HG03469 (cell line): ENCODE measurements at regions not wholly inside any gene's neighbourhood (a gene's known extent, or its start where the extent isn't known, plus 50 kb on each side); places are given as distances from the start of the nearest gene placed in this dataset.
A peak's percentile ranks its signal among the peaks of the same experiment; 100 is the strongest.

Source experiments
- ATAC-seq: cut with Tn5 transposase; IDR thresholded peaks from one replicate; pipeline ENCODE4 v1.9.1; 2021; ENCODE audit warnings: mild to moderate bottlenecking, moderate library complexity, moderate number of reproducible peaks; ENCODE audit not compliant: unreplicated experiment

DNA sequence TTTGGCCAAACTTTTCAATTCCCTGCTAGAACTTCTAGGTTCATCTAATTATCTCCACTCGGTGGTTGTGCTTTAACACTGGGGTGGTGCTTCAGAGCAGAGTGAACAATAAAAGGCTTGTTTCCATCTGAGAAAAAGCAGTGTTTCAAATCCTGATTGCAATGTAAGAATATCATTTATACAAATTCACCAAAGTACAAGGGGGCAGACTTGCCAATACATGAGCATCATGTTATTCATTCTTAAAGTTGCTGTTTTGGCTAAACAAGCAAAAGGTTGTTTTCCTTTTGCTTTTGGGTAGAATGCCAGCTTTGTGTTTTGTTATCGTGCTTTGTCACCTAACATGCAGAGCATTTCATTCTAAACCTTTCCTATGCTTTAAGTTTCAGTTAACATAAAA lies 78.5 kb upstream of the UBAC2 start:
- no peak for ATAC-seq

DNA sequence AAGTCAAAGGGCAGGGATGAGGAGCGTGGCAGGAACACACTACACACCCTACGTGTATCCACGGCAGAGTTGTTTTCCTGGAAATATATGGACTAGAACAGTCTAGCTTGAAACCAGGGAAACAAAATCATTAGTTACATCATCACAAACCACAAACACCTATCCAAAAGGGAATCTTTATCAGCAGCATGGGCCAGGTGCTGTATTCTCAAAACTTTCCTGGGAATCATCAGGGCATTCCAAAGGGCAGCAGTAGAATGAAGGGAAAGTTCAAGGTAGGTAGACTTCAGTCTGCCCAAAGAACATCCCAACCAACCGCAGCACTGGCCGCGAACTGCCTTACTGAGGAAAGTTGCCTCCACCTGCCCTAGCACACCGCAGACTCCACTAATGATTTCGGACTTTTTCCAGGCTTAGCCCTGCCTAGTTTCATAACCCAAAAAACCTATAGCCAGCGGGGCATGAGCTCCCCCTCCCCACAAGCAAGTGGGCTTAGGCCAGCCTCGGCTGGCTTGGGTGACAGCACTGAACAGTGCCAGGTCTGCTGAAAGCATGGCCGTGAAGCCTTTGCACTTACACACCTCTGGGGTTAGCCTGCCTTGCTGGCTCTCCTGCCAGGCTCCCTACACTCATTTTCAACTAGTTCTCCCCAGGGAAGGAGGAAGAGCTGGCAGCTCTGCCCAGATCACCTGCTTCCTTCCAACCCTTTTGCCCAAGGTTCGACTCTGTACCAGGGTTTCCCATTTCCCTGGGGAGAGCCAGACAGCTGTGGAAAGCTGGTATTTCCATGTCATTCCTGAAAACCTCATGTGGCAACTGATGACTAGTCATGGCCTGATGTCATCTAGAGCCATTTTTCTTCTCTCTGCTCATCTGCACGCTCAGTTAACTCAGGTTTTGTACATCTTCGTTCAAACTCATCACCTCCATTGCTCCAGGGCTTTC lies 77.3 kb upstream of the UBAC2 start:
- no peak for ATAC-seq

DNA sequence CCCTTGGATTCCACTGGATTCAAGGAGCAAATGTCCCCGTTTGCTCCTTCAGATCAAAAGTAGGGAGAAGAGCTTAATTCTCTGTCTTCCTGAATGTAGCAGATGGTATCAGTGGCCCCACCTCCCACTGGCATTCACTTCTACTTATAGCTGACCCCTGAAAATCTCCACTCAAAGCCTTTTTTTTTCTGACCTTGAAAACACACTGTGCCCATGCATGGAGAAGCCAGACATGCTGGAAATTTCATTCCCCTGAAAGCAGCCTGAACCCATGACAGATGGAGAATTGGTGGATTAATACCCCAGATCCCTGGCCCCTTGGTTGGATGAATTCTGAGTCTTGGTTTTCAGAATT lies 76.6 kb upstream of the UBAC2 start:
- no peak for ATAC-seq

DNA sequence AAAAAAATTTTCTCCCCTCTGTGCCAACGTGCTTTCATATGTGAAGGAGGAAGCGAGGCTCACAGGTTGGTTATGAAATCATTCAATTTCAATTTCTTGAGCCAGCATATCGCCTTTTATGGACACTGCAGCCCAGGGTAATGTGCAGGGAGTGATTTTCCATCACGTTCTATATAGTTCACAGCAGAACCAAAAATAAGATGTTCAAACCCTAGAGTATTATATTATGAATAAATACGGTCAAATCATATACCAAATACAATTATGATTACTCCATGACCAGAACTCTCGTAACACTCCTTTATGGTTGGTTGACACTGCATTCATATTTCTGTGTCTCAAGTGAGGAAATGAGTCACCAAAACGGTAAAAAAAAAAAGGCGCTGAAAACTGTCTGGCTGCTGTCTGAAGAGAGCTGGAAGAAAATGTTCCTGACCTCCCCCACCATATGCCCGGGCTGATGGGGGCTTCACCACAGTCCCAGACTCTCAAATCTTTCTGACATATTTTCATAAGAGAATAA lies 75.8 kb upstream of the UBAC2 start:
- ATAC-seq = peak; percentile 78

DNA sequence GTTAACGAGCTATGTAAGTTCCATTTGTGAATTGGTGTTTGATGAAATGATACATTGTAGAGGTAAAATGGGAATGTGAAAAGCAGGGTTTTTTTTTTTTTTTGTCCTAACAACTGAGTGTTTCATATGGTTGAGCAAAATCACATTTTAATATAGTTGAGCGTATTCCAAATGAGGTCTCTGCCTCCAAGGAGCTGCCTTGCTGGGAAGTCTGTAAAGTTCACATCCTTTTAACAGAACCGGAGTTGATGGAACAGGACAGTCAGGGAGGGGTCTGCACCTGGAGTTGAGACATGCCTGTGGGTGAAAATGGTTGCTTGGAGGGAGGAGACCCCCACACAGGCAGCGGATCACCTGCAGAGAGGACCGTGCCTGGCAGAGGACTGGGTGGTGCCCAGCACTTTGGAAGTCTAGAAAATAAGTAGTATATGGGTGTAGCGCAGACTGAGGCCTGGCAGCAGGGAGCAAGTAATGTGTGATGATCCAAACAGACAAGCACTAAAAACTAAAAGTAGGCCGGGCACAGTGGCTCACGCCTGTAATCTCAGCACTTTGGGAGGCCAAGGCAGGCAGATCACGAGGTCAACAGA lies 75.2 kb upstream of the UBAC2 start:
- ATAC-seq = no peak

DNA sequence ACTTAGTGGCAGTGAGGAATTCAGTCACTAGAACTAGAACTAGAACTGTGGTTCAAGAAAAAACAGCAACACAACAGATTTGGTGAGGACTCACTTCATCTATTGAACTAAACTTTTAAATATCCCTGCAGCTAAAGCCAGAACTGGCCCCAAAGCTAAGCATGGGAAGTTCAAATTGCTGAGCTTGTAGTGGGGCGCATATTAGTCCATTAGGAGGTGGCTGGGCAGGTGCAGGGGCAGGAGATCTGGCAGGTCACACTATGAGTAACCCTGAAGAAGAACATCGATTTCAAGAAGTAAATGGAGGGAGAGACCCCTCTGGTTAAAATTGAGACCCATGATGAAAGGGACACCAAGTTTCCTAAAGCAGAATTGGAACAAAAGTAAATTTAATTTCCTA lies 73.8 kb upstream of the UBAC2 start:
- ATAC-seq = no peak

DNA sequence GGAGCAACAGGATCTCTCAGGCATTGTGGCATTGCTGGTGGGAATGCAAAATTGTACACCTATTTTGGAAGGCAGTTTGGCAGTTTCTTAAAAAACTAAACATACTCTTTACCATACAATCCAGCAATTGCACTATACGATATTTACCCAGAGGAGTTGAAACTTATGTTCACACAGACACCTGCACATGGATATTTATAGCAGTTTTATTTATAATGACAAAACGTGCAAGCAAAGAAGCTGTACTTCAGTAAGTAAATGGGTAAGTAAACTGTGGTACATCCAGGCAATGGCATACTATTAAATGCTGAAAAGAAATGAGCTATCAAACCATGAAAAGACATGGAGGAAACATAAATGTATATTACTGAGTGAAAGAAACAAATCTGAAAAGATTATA lies 71.6 kb upstream of the UBAC2 start:
- no peak for ATAC-seq

DNA sequence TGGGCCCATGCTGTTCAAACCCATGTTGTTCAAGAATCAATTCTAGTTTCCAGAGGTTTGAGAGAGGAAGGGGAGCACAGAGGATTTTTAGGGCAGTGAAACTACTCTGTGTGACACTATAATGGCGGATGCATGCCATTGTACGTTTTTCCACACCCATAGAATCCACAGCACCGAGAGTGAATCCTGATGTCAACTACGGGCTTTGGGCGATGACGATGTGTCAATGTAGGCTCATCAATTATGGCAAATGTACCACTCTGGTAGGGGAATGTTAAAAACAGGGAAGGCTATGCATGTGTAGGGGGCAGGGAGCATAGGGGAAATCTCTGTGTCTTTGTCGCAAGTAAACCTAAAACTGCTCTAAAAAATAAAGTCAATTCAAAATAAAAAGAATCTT lies 70.7 kb upstream of the UBAC2 start:
- ATAC-seq = no peak

DNA sequence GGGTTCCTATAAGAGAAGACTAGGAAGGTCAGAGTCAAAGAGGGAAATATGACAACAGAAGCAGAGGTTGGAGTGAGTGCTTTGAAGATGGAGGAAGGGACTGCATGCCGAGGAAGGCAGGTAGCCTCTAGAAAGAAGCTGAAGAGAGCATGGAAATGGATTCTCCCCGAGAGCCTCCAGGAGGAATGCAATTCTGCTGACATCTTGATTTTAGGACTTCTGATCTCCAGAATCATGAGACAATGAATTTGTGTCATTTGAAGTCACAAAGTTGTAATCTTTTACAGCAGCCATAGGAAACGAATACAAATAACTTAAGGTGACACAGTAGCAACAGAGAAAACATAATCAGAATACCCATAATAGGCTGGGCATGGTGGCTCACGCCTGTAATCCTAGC lies 69.2 kb upstream of the UBAC2 start:
- no peak for ATAC-seq

DNA sequence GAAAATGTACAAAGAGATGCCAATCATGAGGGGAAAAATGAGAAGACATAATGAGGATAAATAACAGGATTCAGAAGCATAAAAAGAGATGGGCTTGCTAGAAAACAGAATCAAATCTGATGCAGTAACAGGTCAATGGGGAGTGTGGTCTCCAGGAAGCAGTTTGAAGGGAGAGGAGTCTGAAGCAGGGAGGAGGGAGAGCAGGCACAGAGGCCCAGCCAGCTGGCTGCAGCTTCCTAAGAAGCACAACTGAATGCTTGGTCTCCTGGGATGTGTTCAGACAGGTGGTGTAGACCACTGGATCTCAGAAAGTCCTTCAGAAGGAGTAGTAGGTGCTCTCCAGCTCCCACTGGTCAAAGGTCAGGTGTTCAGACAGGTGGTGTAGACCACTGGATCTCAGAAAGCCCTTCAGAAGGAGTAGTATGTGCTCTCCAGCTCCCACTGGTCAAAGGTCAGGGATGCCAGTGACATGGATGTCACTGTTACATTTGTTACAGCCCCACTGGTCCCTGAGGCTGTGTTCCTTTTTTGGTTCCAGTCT lies 68.3 kb upstream of the UBAC2 start:
- ATAC-seq = no peak

DNA sequence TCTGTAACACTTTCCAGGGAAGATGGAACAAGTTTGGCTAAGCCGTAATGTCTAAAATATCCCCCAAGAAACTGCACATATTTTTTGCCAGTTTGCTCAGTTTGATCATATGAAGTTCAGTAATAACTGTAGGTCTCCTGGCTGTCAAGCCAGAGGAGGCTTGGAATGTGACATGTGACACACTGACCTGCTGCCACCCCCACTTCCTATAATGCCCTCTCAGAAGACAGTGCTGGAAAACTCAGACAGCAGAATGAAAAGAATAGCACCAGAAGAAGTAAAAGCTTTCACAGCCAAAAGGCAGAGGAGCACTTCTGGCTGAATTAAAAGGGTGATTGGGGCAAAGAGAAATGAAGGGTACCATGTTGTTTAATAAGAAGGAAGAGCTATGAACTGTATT lies 67.4 kb upstream of the UBAC2 start:
- no peak for ATAC-seq

DNA sequence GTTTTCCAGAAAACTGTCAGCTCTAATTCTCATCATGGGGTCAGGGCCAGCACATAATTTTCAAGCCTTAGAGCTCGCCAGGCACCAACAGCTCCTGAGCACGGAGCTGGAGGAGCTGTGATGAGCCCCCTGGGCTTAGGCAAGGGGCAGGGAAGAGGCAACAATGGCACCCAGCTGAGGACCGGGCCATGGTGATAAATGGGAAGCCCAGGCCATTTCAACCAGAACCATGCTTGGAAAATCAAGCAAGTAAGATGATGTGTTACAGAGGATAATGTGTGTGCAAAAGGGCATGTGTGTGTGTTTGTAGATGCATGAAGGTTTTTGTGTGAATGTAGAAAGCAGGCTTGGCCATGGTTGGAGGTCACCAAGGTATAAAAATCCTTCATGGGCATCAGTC lies 66.8 kb upstream of the UBAC2 start:
- ATAC-seq = no peak

DNA sequence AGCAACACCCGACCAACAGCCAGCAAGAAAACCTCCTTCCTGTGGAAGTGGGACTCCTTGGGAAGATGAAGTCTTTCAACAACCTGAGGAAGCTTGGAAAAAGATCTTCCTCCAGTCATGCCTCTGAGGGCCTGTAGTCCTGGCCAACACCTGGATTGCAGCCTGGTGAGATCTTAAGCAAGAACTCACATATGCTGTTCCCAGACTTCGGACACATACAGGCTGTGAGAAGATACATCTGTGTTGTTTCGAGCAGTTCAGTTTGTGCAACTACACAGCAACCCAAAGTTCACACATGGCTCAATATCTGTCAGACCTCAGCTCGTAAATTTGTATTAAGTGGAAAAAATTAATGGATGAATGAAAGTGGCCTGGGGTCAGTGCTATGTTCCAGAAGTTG lies 65.1 kb upstream of the UBAC2 start:
- ATAC-seq = no peak

DNA sequence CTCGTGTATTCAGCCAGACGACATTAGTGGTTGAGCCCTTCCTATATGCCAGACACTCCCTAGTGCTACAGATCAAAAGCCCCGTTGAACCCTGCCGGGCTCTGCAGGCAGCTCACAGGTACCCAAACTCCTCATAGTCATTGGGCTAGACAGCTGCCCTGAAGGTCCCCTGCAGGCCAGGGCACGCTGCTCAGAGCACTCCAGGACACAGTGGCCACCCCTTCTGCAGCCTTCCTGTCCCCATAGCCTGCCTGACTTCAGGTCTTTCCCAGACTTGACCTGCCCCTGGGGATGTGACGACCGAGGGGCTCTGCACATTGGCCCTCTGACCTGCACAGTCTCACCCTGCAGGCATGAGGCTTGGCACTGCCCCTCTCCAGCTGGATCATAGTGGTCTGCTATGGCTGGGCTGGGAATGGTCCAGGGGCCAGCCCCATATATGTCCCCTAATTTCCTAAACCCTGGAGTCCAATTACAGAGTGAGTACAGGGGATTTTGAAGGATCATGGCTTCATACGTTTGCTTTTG lies 64.2 kb upstream of the UBAC2 start:
- no peak for ATAC-seq

DNA sequence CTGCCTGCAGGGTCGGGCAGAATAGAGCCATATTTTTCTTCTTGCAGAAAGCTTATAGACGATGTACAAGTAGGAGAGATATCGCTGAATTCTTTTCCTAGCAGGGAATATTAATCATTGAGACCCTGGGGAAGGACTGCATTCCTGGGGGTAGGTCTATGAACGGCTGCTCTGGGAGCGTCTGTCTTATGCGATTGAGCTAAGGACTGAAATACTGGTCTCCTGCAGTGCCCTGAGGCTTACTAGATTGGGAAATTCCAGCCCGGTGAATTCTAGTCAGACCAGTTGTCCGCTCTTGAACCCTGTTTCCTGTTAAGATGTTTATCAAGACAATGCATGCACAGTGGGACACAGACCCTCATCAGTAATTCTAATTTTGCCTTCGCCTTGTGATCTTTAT lies 59.8 kb upstream of the UBAC2 start:
- ATAC-seq = no peak

DNA sequence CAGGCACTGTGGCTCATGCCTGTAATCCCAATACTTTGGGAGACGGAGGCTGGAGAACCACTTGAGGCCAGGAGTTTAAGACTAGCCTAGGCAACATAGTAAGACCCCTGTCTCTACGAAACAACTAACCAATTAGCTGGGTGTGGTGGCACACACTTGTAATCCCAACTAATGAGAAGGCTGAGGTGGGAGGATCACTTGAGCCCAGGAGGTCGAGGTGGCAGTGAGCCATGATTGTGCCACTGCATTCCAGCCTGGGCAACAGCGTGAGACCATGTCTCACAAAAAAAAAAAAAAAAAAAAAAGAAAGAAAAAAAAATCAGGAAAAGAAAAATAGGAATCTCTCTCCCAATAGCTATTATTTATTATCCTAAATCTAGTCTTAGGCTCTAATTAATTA lies 56.8 kb upstream of the UBAC2 start:
- no peak for ATAC-seq

DNA sequence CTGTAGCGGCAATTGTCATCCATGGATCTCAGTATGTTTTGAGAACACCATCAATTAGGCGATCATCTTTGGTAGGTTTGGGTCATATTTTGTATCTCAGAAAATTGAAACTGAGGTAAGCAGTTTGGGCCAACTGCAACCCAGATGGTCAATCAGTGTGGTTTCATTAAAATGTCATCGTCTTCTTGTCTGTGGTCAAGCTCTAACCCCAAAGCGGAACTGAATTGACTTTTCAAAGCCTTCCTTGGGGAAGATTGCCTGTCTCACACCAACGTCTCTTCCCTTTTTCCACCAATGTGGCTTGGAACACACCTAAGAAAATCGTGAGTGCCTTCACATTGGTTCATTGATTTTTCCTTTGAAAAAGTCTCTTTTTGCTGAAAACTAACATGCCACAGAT lies 56.3 kb upstream of the UBAC2 start:
- ATAC-seq = no peak

DNA sequence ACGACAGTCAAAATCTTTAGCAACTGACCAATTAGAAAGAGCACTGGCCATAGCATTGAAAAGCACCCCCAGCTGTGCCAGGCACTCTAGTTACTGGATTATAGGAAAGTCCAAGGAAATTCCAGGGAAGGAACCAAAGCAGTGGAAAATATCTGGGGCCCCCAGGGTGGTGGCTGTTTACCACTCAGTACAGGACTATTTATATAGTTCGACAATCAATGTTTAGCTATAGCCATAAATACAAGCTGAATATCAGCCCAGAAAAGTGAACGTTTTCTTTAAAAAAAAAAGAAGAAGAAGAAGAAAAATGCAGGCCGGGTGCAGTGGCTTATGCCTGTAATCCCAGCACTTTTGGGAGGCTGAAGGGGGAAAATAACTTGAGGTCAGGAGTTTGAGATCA lies 55.2 kb upstream of the UBAC2 start:
- no peak for ATAC-seq

DNA sequence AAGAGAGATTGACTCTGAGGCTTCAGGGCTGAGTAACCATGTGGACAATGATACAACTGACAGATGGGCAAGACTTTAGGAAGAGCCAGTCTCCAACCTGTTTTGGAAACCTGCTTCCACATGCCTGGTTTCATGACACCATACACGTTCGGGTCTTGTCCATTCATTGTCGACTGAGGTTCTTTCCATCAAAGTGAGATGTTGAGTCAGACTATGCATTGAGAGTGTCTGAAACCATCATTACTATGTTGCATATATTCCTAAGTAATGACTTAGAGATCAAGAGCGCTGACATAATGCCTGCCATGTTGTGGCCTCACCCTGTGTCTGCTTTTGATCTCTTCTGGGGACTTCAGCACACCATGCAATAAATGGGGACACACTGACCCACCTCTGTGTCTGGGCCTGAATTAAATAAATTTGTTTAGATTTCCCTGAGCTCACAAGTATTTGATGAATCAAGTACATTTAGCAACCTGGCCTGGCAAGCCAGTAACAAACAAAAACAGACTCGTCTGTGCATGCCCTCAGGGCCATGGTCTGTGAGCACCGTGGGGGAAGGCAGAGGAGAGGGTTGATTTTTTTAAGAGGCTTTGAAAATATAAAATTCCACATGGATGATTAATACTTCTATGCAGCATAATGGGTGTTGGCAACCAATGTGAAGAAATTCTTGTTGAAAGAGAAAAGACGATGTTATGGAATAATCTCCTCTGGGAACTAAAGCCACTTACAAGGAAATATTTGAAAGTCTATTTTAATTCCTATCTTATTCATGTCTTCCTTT lies 49.9 kb upstream of the UBAC2 start:
- no peak for ATAC-seq
